ENCODE measurements at regions not wholly inside any gene's neighbourhood (a gene's known extent, or its start where the extent isn't known, plus 50 kb on each side); places are given as distances from the start of the nearest gene placed in this dataset.

DNA sequence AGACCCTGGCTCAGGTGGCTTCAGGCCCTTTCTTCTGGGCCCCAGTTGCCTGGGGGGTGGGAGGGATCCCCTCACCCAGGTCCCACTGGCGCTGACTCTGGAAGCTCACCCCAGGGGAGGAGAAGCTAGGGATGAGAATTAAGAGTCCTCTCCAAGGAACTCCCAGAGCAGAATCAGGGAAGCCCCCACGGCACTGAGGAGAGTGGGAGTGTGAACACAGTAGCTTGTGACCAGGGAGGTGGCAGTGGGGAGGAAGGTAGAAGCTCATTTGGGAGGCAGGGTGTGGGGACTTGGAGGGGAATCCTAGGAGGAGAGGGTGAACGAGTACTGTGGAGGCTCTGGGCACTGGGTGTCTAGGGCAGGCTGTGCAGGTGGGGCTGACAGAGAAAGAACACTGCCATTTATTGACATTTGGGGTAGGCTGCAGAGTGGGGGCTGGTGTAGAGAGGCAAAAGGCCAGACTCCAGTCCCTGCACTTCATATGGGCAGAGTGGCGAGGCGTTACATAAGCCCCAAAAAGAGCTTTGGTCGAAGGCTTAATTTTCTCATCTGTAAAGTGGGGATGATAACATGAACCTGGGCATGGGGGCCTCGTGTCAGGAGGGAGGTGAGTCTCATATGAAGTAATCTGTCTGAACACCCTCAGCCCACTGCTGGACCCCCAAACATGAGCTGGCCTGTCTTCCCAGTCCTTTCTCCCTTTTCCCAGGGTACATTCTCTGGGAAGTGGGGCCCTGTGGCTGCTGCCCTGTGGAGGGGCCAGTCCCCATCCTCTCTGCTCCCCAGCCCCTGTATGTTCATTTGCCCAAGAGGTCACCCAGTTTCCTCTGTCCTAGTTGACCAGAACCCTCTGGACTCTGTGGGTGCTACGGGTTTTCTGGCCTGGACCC, 80.5 kb downstream of the VEGFA start:
- TF ChIP-seq, protein P1, sequence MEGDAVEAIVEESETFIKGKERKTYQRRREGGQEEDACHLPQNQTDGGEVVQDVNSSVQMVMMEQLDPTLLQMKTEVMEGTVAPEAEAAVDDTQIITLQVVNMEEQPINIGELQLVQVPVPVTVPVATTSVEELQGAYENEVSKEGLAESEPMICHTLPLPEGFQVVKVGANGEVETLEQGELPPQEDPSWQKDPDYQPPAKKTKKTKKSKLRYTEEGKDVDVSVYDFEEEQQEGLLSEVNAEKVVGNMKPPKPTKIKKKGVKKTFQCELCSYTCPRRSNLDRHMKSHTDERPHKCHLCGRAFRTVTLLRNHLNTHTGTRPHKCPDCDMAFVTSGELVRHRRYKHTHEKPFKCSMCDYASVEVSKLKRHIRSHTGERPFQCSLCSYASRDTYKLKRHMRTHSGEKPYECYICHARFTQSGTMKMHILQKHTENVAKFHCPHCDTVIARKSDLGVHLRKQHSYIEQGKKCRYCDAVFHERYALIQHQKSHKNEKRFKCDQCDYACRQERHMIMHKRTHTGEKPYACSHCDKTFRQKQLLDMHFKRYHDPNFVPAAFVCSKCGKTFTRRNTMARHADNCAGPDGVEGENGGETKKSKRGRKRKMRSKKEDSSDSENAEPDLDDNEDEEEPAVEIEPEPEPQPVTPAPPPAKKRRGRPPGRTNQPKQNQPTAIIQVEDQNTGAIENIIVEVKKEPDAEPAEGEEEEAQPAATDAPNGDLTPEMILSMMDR (IDR thresholded peaks at IDR 0.05) = no peak
- TF ChIP-seq POLR2AphosphoS5 (IDR thresholded peaks at IDR 0.05; ENCODE audit: low read depth, low read length) (no peak), TCF12 (IDR thresholded peaks at IDR 0.05) (no peak), TEAD4 (IDR thresholded peaks at IDR 0.05; ENCODE audit: borderline replicate concordance, insufficient read depth) (no peak), SMC3 (IDR thresholded peaks at IDR 0.05; ENCODE audit: low read depth, low read length) (no peak)
- TF ChIP-seq, protein P2, sequence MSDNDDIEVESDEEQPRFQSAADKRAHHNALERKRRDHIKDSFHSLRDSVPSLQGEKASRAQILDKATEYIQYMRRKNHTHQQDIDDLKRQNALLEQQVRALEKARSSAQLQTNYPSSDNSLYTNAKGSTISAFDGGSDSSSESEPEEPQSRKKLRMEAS (IDR thresholded peaks at IDR 0.05; ENCODE audit: low read depth) = no peak
- TF ChIP-seq, protein P3, sequence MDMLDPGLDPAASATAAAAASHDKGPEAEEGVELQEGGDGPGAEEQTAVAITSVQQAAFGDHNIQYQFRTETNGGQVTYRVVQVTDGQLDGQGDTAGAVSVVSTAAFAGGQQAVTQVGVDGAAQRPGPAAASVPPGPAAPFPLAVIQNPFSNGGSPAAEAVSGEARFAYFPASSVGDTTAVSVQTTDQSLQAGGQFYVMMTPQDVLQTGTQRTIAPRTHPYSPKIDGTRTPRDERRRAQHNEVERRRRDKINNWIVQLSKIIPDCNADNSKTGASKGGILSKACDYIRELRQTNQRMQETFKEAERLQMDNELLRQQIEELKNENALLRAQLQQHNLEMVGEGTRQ (IDR thresholded peaks at IDR 0.05; ENCODE audit: borderline replicate concordance, low read depth, low read length) = no peak

All from SK-N-SH (cell line).